ENCODE measurements at regions not wholly inside any gene's neighbourhood (a gene's known extent, or its start where the extent isn't known, plus 50 kb on each side); places are given as distances from the start of the nearest gene placed in this dataset.

- Histone ChIP-seq H3K4me3 (no peak overlapping the region), H3K9me2 (ENCODE audit: insufficient read depth) (no peaks in the 10 kb centered on the region; the same call in 1 of the 2 replicates), H3K36me3 (ENCODE audit: insufficient read depth) (no peaks in the 10 kb centered on the region), H3K27me3 (ENCODE audit: insufficient read depth) (no peaks in the 10 kb centered on the region), H2AFZ (peak overlapping the region; percentile 83), H3K79me2 (replicated peaks; ENCODE audit: insufficient read depth) (no peaks in the 10 kb centered on the region), H3K4me1 (ENCODE audit: insufficient read depth) (peaks cover 10% of the 10 kb centered on the region; the same call in 1 of the 2 replicates), H3K4me2 (no peak overlapping the region), H3F3A (replicated peaks; ENCODE audit: low read depth) (no peaks in the 10 kb centered on the region), H3K27ac (ENCODE audit: low read depth) (no peak overlapping the region), H4K20me1 (replicated peaks; ENCODE audit: insufficient read depth) (no peaks in the 10 kb centered on the region)
- no peak overlapping the region for H3K27ac Mint-ChIP-seq
- H3K27me3 Mint-ChIP-seq (ENCODE audit: insufficient read depth, low read depth, poor library complexity): peaks cover 2% of the 10 kb centered on the region
- TF ChIP-seq, protein P1, sequence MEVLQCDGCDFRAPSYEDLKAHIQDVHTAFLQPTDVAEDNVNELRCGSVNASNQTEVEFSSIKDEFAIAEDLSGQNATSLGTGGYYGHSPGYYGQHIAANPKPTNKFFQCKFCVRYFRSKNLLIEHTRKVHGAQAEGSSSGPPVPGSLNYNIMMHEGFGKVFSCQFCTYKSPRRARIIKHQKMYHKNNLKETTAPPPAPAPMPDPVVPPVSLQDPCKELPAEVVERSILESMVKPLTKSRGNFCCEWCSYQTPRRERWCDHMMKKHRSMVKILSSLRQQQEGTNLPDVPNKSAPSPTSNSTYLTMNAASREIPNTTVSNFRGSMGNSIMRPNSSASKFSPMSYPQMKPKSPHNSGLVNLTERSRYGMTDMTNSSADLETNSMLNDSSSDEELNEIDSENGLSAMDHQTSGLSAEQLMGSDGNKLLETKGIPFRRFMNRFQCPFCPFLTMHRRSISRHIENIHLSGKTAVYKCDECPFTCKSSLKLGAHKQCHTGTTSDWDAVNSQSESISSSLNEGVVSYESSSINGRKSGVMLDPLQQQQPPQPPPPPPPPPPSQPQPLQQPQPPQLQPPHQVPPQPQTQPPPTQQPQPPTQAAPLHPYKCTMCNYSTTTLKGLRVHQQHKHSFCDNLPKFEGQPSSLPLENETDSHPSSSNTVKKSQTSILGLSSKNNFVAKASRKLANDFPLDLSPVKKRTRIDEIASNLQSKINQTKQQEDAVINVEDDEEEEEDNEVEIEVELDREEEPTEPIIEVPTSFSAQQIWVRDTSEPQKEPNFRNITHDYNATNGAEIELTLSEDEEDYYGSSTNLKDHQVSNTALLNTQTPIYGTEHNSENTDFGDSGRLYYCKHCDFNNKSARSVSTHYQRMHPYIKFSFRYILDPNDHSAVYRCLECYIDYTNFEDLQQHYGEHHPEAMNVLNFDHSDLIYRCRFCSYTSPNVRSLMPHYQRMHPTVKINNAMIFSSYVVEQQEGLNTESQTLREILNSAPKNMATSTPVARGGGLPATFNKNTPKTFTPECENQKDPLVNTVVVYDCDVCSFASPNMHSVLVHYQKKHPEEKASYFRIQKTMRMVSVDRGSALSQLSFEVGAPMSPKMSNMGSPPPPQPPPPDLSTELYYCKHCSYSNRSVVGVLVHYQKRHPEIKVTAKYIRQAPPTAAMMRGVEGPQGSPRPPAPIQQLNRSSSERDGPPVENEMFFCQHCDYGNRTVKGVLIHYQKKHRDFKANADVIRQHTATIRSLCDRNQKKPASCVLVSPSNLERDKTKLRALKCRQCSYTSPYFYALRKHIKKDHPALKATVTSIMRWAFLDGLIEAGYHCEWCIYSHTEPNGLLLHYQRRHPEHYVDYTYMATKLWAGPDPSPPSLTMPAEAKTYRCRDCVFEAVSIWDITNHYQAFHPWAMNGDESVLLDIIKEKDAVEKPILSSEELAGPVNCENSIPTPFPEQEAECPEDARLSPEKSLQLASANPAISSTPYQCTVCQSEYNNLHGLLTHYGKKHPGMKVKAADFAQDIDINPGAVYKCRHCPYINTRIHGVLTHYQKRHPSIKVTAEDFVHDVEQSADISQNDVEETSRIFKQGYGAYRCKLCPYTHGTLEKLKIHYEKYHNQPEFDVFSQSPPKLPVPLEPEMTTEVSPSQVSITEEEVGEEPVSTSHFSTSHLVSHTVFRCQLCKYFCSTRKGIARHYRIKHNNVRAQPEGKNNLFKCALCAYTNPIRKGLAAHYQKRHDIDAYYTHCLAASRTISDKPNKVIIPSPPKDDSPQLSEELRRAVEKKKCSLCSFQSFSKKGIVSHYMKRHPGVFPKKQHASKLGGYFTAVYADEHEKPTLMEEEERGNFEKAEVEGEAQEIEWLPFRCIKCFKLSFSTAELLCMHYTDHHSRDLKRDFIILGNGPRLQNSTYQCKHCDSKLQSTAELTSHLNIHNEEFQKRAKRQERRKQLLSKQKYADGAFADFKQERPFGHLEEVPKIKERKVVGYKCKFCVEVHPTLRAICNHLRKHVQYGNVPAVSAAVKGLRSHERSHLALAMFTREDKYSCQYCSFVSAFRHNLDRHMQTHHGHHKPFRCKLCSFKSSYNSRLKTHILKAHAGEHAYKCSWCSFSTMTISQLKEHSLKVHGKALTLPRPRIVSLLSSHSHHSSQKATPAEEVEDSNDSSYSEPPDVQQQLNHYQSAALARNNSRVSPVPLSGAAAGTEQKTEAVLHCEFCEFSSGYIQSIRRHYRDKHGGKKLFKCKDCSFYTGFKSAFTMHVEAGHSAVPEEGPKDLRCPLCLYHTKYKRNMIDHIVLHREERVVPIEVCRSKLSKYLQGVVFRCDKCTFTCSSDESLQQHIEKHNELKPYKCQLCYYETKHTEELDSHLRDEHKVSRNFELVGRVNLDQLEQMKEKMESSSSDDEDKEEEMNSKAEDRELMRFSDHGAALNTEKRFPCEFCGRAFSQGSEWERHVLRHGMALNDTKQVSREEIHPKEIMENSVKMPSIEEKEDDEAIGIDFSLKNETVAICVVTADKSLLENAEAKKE (CRISPR knock-in tag; IDR thresholded peaks at IDR 0.05): peak; percentile 61; the same call in 1 of the 2 replicates
- TF ChIP-seq ZNF114 (CRISPR knock-in tag; IDR thresholded peaks at IDR 0.05): no peak
- ATAC-seq (peak; percentile 93), DNase-seq (ENCODE audit: low spot score) (peak; percentile 59)
- H3K4me3 Mint-ChIP-seq: no peak overlapping the region
- no peaks in the 10 kb centered on the region for H3K9me3 Mint-ChIP-seq
- no peaks in the 10 kb centered on the region for H3K36me3 Mint-ChIP-seq (ENCODE audit: low read depth)
- H3K4me1 Mint-ChIP-seq: peaks cover 11% of the 10 kb centered on the region; the same call in 2 of the 3 replicates
Measured at GRCh38 chr4:156505341-156505955, 466.2 kb downstream of the PDGFC start.

DNA sequence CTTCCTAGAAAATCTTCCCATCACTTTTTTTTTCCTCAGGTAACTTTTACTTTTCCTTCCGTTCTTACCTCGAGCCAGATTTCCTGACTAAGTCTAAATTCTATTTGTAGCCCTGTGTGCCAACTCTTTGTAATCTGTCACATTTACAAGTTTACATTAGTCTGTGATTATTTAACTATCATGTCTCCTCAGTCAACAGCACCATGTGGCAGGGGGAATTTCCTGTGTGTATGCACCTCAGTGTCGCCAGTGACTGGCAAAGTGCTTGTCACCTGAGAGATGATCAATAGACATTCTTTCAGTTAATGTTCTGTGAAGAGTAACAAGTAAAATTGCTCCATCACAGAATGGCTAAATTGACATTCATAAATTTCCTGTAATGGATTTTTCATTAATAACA, 468.5 kb downstream of the PDGFC start:
- TF ChIP-seq JUNB (IDR thresholded peaks at IDR 0.05; ENCODE audit: unreplicated experiment): no peak
- TF ChIP-seq, protein P2, sequence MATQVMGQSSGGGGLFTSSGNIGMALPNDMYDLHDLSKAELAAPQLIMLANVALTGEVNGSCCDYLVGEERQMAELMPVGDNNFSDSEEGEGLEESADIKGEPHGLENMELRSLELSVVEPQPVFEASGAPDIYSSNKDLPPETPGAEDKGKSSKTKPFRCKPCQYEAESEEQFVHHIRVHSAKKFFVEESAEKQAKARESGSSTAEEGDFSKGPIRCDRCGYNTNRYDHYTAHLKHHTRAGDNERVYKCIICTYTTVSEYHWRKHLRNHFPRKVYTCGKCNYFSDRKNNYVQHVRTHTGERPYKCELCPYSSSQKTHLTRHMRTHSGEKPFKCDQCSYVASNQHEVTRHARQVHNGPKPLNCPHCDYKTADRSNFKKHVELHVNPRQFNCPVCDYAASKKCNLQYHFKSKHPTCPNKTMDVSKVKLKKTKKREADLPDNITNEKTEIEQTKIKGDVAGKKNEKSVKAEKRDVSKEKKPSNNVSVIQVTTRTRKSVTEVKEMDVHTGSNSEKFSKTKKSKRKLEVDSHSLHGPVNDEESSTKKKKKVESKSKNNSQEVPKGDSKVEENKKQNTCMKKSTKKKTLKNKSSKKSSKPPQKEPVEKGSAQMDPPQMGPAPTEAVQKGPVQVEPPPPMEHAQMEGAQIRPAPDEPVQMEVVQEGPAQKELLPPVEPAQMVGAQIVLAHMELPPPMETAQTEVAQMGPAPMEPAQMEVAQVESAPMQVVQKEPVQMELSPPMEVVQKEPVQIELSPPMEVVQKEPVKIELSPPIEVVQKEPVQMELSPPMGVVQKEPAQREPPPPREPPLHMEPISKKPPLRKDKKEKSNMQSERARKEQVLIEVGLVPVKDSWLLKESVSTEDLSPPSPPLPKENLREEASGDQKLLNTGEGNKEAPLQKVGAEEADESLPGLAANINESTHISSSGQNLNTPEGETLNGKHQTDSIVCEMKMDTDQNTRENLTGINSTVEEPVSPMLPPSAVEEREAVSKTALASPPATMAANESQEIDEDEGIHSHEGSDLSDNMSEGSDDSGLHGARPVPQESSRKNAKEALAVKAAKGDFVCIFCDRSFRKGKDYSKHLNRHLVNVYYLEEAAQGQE (IDR thresholded peaks at IDR 0.05; ENCODE audit: unreplicated experiment): no peak
- H3K4me2 ChIP-seq: no peak overlapping the region
- ATAC-seq (no peak), DNase-seq (ENCODE audit: low spot score) (no peak)
- H3K36me3 ChIP-seq (ENCODE audit: insufficient read depth): no peaks in the 10 kb centered on the region
- Mint-ChIP-seq H3K4me3 (no peak overlapping the region), H3K9me3 (no peaks in the 10 kb centered on the region), H3K27ac (no peak overlapping the region), H3K36me3 (ENCODE audit: low read depth) (no peaks in the 10 kb centered on the region), H3K4me1 (peaks cover 23% of the 10 kb centered on the region), H3K27me3 (ENCODE audit: insufficient read depth, low read depth, poor library complexity) (peaks cover 2% of the 10 kb centered on the region)
- no peak overlapping the region for H3K27ac ChIP-seq (ENCODE audit: low read depth)
- no peaks in the 10 kb centered on the region; the same call in 1 of the 2 replicates for H3K9me2 ChIP-seq (ENCODE audit: insufficient read depth)
- no peak overlapping the region for H2AFZ ChIP-seq
- H3K4me3 ChIP-seq: no peak overlapping the region
- H3K27me3 ChIP-seq (ENCODE audit: insufficient read depth): no peaks in the 10 kb centered on the region
- H3K4me1 ChIP-seq (ENCODE audit: insufficient read depth): peaks cover 27% of the 10 kb centered on the region
- no peaks in the 10 kb centered on the region for H3F3A ChIP-seq (replicated peaks; ENCODE audit: low read depth)
- no peaks in the 10 kb centered on the region for H4K20me1 ChIP-seq (replicated peaks; ENCODE audit: insufficient read depth)
- H3K79me2 ChIP-seq (replicated peaks; ENCODE audit: insufficient read depth): no peaks in the 10 kb centered on the region

All from GM23338 (cell line).